Esophagus squamous epithelium (tissue), 5 donors: ENCODE measurements at regions not wholly inside any gene's neighbourhood (a gene's known extent, or its start where the extent isn't known, plus 50 kb on each side); places are given as distances from the start of the nearest gene placed in this dataset.

Experiments
- DNase-seq: peaks from one replicate; lab custom pipeline; 2025; lab: John Stamatoyannopoulos, UW
- H3K27ac ChIP-seq, 4 donors: fragments of 200-600 bp; sonication (generic); one replicate each; pipeline ENCODE4 v1.5.1; 2016 to 2019; ENCODE audit warnings: mild to moderate bottlenecking in 1 of 4
- H3K27me3 ChIP-seq, 4 donors: fragments of 200-600 bp; sonication (generic); 1 replicate in 3 of 4; 2 replicates in 1 of 4; pipeline versions ENCODE4 v1.5.1 to v1.6.0; 2017 to 2021; ENCODE audit warnings: antibody characterized with exemption in 1 of 4
- H3K36me3 ChIP-seq, 3 donors: fragments of 200-600 bp; sonication (generic); one replicate each; pipeline ENCODE4 v1.5.1; 2016 to 2019
- H3K4me1 ChIP-seq, 3 donors: fragments of 200-600 bp; sonication (generic); one replicate each; pipeline ENCODE4 v1.5.1; 2017 to 2019
- H3K4me3 ChIP-seq, 4 donors: fragments of 200-600 bp; sonication (generic); 1 replicate in 3 of 4; 2 replicates in 1 of 4; pipeline ENCODE4 v1.5.1; 2016 to 2019; ENCODE audit warnings: mild to moderate bottlenecking in 2 of 4, moderate library complexity in 1 of 4
- H3K9me3 ChIP-seq, 3 donors: fragments of 200-600 bp; sonication (generic); one replicate each; pipeline ENCODE4 v1.5.1; 2016 to 2019
- CTCF ChIP-seq, 6 experiments: fragments of 450-650 bp in 4 of 6; fragments of 200-600 bp in 2 of 6; sonication (generic) in 2 of 6; IDR thresholded peaks; one replicate each; pipeline ENCODE4 v1.5.1; 2016 to 2019; ENCODE audit warnings: antibody characterized with exemption in 6 of 6, mild to moderate bottlenecking in 4 of 6, moderate library complexity in 4 of 6
- POLR2A ChIP-seq, 4 donors: fragments of 450-650 bp; IDR thresholded peaks; one replicate each; pipeline ENCODE4 v1.6.1; 2017; ENCODE audit warnings: antibody characterized with exemption in 4 of 4, mild to moderate bottlenecking in 4 of 4, moderate library complexity in 3 of 4
- WGBS, 2 donors: methylation state at CpG; one replicate each; pipeline ENCODE4 v1.1.5; 2018; 5-methylcytosine and 5-hydroxymethylcytosine counted together
- intact Hi-C: fragments of 100-400 bp; cut with DNase I; formaldehyde crosslinking; loops from one replicate; pipeline ENCODE4 v1.15.0; 2022
- donor health status: DM: yes; HTN: yes; CAD: no.

- Histone ChIP-seq H3K4me3 (no peak overlapping the region), H3K9me3 (no peaks in the 10 kb centered on the region), H3K36me3 (no peaks in the 10 kb centered on the region), H3K27me3 (peaks cover 0 to 40% (median 0%) of the 10 kb centered on the region in 4 donors), H3K27ac (peak overlapping the region in 3 of 4 donors; percentile 6 to 54 (median 24)), H3K4me1 (peaks cover 0 to 20% (median 6%) of the 10 kb centered on the region in 3 donors)
- intact Hi-C loops = loop anchor here (10.0 kb wide), 1 partner anchor 745 kb away; no protein-coding TSS in a partner anchor
- no peak for DNase-seq
- 60 to 67% methylated on average over 4 of the region's 4 CpGs for WGBS, 2 donors
- TF ChIP-seq CTCF (IDR thresholded peaks at IDR 0.05) = no peak
- TF ChIP-seq POLR2A (IDR thresholded peaks at IDR 0.05) = no peak
These were observed 267.1 kb downstream of the RPLP1 start for GRCh38 chr15:69719527-69720240.

GRCh38 chr15:69720536-69720935 is 267.9 kb downstream of the RPLP1 start:
- Histone ChIP-seq H3K36me3 (no peaks in the 10 kb centered on the region), H3K27ac (no peak overlapping the region), H3K4me1 (peaks cover 0 to 20% (median 6%) of the 10 kb centered on the region in 3 donors), H3K27me3 (peaks cover 0 to 36% (median 0%) of the 10 kb centered on the region in 4 donors), H3K4me3 (no peak overlapping the region), H3K9me3 (no peaks in the 10 kb centered on the region)
- no peak for DNase-seq
- WGBS, 2 donors = 74 to 79% methylated on average over 3 of the region's 3 CpGs
- intact Hi-C loops = loop anchor here (10.0 kb wide), 1 partner anchor 744 kb away; no protein-coding TSS in a partner anchor
- TF ChIP-seq POLR2A (IDR thresholded peaks at IDR 0.05) (no peak), CTCF (IDR thresholded peaks at IDR 0.05) (no peak)

- Histone ChIP-seq H3K4me3 (no peak overlapping the region), H3K27me3 (peaks cover 0 to 46% (median 0%) of the 10 kb centered on the region in 4 donors), H3K36me3 (no peaks in the 10 kb centered on the region), H3K9me3 (no peaks in the 10 kb centered on the region), H3K27ac (no peak overlapping the region), H3K4me1 (peaks cover 0 to 20% (median 6%) of the 10 kb centered on the region in 3 donors)
- WGBS, 2 donors = 54 to 67% methylated on average over 4 of the region's 5 CpGs
- TF ChIP-seq POLR2A (IDR thresholded peaks at IDR 0.05) (no peak), CTCF (IDR thresholded peaks at IDR 0.05) (no peak)
- DNase-seq = no peak
- intact Hi-C loops = loop anchor here (10.0 kb wide), 1 partner anchor 742 kb away; no protein-coding TSS in a partner anchor
These were observed 270.3 kb downstream of the RPLP1 start for GRCh38 chr15:69722924-69723323.

GRCh38 chr15:69723404-69724096 is 270.9 kb downstream of the RPLP1 start:
- Histone ChIP-seq H3K9me3 (no peaks in the 10 kb centered on the region), H3K27ac (no peak overlapping the region), H3K4me1 (peaks cover 0 to 20% (median 6%) of the 10 kb centered on the region in 3 donors), H3K36me3 (no peaks in the 10 kb centered on the region), H3K27me3 (peaks cover 0 to 46% (median 0%) of the 10 kb centered on the region in 4 donors), H3K4me3 (no peak overlapping the region)
- 82 to 83% methylated on average over 1 to 6 of the region's 7 CpGs for WGBS, 2 donors
- no peak for DNase-seq
- intact Hi-C loops = loop anchor here (10.0 kb wide), 1 partner anchor 741 kb away; no protein-coding TSS in a partner anchor
- TF ChIP-seq POLR2A (IDR thresholded peaks at IDR 0.05) (no peak), CTCF (IDR thresholded peaks at IDR 0.05) (no peak)

- intact Hi-C loops = loop anchor here (10.0 kb wide), 1 partner anchor 740 kb away; no protein-coding TSS in a partner anchor
- no peak for DNase-seq
- 90 to 97% methylated on average over 3 of the region's 3 CpGs for WGBS, 2 donors
- Histone ChIP-seq H3K4me1 (peaks cover 0 to 20% (median 6%) of the 10 kb centered on the region in 3 donors), H3K9me3 (no peaks in the 10 kb centered on the region), H3K4me3 (no peak overlapping the region), H3K27me3 (peaks cover 0 to 46% (median 0%) of the 10 kb centered on the region in 4 donors), H3K27ac (no peak overlapping the region), H3K36me3 (no peaks in the 10 kb centered on the region)
- TF ChIP-seq CTCF (IDR thresholded peaks at IDR 0.05) (no peak), POLR2A (IDR thresholded peaks at IDR 0.05) (no peak)
These were observed 271.7 kb downstream of the RPLP1 start for GRCh38 chr15:69724333-69724732.
